K562 (cell line): ENCODE measurements at regions not wholly inside any gene's neighbourhood (a gene's known extent, or its start where the extent isn't known, plus 50 kb on each side); places are given as distances from the start of the nearest gene placed in this dataset.

Experiments
- ATAC-seq: fragments of 200-7000 bp; cut with Tn5 transposase; 3 replicates; pipeline ENCODE4 v1.9.1; 2020; ENCODE audit warnings: moderate library complexity
- BruUV-seq: library from RNA; stranded (reverse); fragments of 400-500 nt; replicated peaks from 2 replicates; lab custom pipeline; 2021; lab: Mats Ljungman, UMichigan
- CTCF ChIA-PET: fragments of 300-600 bp; formaldehyde crosslinking; extraction: SDS; loops from one replicate; lab custom pipeline; 2021; ENCODE audit warnings: low intra/inter-chr PET ratio; lab: Yijun Ruan, JAX
- POLR2A ChIA-PET: fragments of 300-600, 350-650 bp; sonication (Branson Sonifier 250); formaldehyde crosslinking; extraction: SDS; loops from one replicate; lab custom pipeline; 2021; ENCODE audit warnings: antibody characterized with exemption, inconsistent platforms; lab: Yijun Ruan, JAX
- DNase-seq, 4 experiments: peaks; one replicate each; pipeline versions ENCODE4 v3.0.0 to v3.0.0-alpha.2; 2011 to 2018; ENCODE audit warnings: low spot score in 3 of 4, mixed read lengths in 3 of 4; ENCODE audit errors: extremely low read depth in 1 of 4
- FAIRE-seq: peaks from 2 replicates; lab custom pipeline; 2011; peaks lifted over from hg19 to GRCh38; lab: Jason Lieb, UNC
- H2AFZ ChIP-seq: 2 replicates; pipeline ENCODE4 v1.6.0; 2011; ENCODE audit warnings: low read depth, low read length, control low read depth, inconsistent platforms
- H3K27ac ChIP-seq: fragments of 200-600 bp; 3 replicates; pipeline ENCODE4 v1.8.0; 2011; ENCODE audit warnings: low read depth, mild to moderate bottlenecking, control low read depth, inconsistent platforms, low read length, moderate library complexity, mixed read lengths; ENCODE audit errors: extremely low read depth
- H3K27me3 ChIP-seq, 2 experiments: fragments of 300-600 bp in 1 of 2; 2 replicates in 1 of 2; 3 replicates in 1 of 2; pipeline versions ENCODE4 v1.6.0 to v1.8.0; 2011; ENCODE audit warnings: inconsistent platforms in 2 of 2, low read length in 2 of 2, mild to moderate bottlenecking in 1 of 2, mixed read lengths in 1 of 2, moderate library complexity in 1 of 2; ENCODE audit not compliant: control insufficient read depth in 2 of 2, insufficient read depth in 2 of 2
- H3K36me3 ChIP-seq: fragments of 300-600 bp; 3 replicates; pipeline ENCODE4 v1.8.0; 2011; ENCODE audit warnings: mild to moderate bottlenecking, low read length, inconsistent platforms; ENCODE audit not compliant: control insufficient read depth, insufficient read depth
- H3K4me1 ChIP-seq, 2 experiments: fragments of 200-600 bp in 1 of 2; replicated peaks in 1 of 2; 2 replicates in 1 of 2; 3 replicates in 1 of 2; pipeline versions ENCODE4 v1.5.1 to v1.8.0; 2011; ENCODE audit warnings: inconsistent platforms in 2 of 2, low read length in 2 of 2, mild to moderate bottlenecking in 1 of 2, mixed read lengths in 1 of 2, moderate library complexity in 1 of 2; ENCODE audit not compliant: control insufficient read depth in 2 of 2, insufficient read depth in 2 of 2
- H3K4me2 ChIP-seq: 2 replicates; pipeline ENCODE4 v1.6.1; 2011; ENCODE audit warnings: low read length, control low read depth, inconsistent platforms, mixed read lengths; ENCODE audit not compliant: insufficient read depth
- H3K4me3 ChIP-seq: fragments of 200-600 bp; sonication (generic), shearing (Covaris generic); 2 replicates; pipeline ENCODE4 v1.5.1; 2016; ENCODE audit warnings: control low read depth, inconsistent platforms
- H3K79me2 ChIP-seq: fragments of 200-600 bp; 3 replicates; pipeline ENCODE4 v1.8.0; 2011; ENCODE audit warnings: low read length, inconsistent platforms; ENCODE audit not compliant: control insufficient read depth, insufficient read depth
- H3K9ac ChIP-seq, 2 experiments: 2 replicates each; pipeline versions ENCODE4 v1.6.0 to v1.6.1; 2011; ENCODE audit warnings: low read depth in 2 of 2, low read length in 2 of 2, control low read depth in 1 of 2, inconsistent platforms in 1 of 2, mild to moderate bottlenecking in 1 of 2, mixed read lengths in 1 of 2; ENCODE audit not compliant: insufficient read depth in 1 of 2
- H3K9me1 ChIP-seq: one replicate; pipeline ENCODE4 v1.6.0; 2011; ENCODE audit warnings: inconsistent platforms, mild to moderate bottlenecking, low read length, moderate library complexity; ENCODE audit not compliant: control insufficient read depth, insufficient read depth
- H3K9me3 ChIP-seq: replicated peaks from 2 replicates; pipeline ENCODE4 v1.5.1; 2011; ENCODE audit warnings: low read depth, low read length, inconsistent platforms; ENCODE audit not compliant: control insufficient read depth, insufficient read depth
- H4K20me1 ChIP-seq: replicated peaks from 2 replicates; pipeline ENCODE4 v1.6.1; 2011; ENCODE audit warnings: low read length, inconsistent platforms, mixed read lengths; ENCODE audit not compliant: control insufficient read depth, insufficient read depth
- KHSRP ChIP-seq: fragments of 450-650 bp; IDR thresholded peaks from 2 replicates; pipeline ENCODE4 v1.6.1; 2017
- PRMT5 ChIP-seq: sonication (generic); formaldehyde crosslinking; IDR thresholded peaks from 2 replicates; pipeline ENCODE4 v1.5.0; 2020; ENCODE audit warnings: missing genetic modification reagents
- RAD51 ChIP-seq: fragments of 450-650 bp; IDR thresholded peaks from 2 replicates; pipeline ENCODE4 v1.7.1; 2016; ENCODE audit warnings: low read depth, mild to moderate bottlenecking, borderline replicate concordance
- RBFOX2 ChIP-seq: fragments of 200-400 bp; formaldehyde crosslinking; IDR thresholded peaks from 2 replicates; pipeline ENCODE4 v1.6.1; 2017; ENCODE audit warnings: low read depth, mild to moderate bottlenecking, low read length, moderate library complexity
- ZNF644 ChIP-seq: fragments of 200-800 bp; sonication (Bioruptor generic); IDR thresholded peaks from 2 replicates; pipeline ENCODE4 v1.6.1; 2016; ENCODE audit warnings: low read depth, missing genetic modification characterization, missing compliant biosample characterization
- WGBS: fragments of 100-300 bp; shearing (Covaris generic); methylation state at CpG from one replicate; pipeline ENCODE4 v1.1.6; 2016; ENCODE audit warnings: low coverage, mixed read lengths; ENCODE audit not compliant: insufficient coverage; ENCODE audit errors: missing lambda C conversion rate; 5-methylcytosine and 5-hydroxymethylcytosine counted together
- in situ Hi-C: fragments of 300-500 bp; cut with MboI; formaldehyde crosslinking; loops from 4 replicates; pipeline ENCODE4 v1.15.0; 2018; ENCODE audit warnings: inconsistent platforms, mixed read lengths
- intact Hi-C: fragments of 100-400 bp; cut with micrococcal nuclease; formaldehyde crosslinking; loops from 2 replicates; pipeline ENCODE4 v1.14.2; 2022
- TF ChIP-seq, protein P1 (sequence below): IDR thresholded peaks from 2 replicates; pipeline ENCODE4 v1.6.1; 2011; ENCODE audit warnings: borderline replicate concordance, low read depth, mild to moderate bottlenecking, moderate library complexity, low read length; ENCODE audit not compliant: insufficient read depth, poor library complexity, severe bottlenecking
- TF ChIP-seq, protein P2 (sequence below): fragments of 250-450 bp; sonication (Bioruptor Pico); IDR thresholded peaks from 2 replicates; pipeline ENCODE4 v1.5.0; 2021
- TF ChIP-seq, protein P3 (sequence below): fragments of 450-650 bp; IDR thresholded peaks from 2 replicates; pipeline ENCODE4 v1.6.1; 2018; ENCODE audit not compliant: partially characterized antibody

DNA sequence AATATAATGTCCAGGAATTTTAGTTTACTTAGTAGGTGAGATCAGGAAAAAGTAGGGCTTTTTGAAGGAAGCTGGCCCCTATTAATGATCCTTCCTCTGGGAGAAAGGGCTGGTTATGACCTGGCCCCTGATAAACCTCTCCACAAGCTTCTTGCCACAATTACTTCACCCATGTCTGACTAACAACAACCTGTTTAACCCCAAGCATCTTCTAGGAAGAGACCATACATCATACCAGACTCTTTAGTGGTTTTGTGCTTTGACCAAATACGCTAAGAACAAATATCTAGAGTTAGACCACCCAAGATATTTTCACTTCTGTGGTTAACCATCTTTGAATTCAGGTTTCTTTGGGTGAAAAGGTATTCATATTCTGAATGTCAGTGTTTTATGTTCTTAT lies 174.0 kb upstream of the SLC27A6 start:
- no peaks in the 10 kb centered on the region for H3K9me3 ChIP-seq
- WGBS = 0% methylated on average over 1 of the region's 1 CpG
- H3K4me1 ChIP-seq = no peaks in the 10 kb centered on the region
- intact Hi-C loops (no loop called here), in situ Hi-C loops (no loop called here)
- CTCF ChIA-PET = no interaction called here
- DNase-seq (no peak), ATAC-seq (no peak), FAIRE-seq (no peak)
- H3K9me1 ChIP-seq = no peaks in the 10 kb centered on the region
- H3K79me2 ChIP-seq = no peaks in the 10 kb centered on the region
- TF ChIP-seq RAD51 (no peak), ZNF644 (tag) (no peak), KHSRP (no peak), RBFOX2 (no peak), PRMT5 (CRISPR knock-in tag) (no peak)
- TF ChIP-seq, protein P1, sequence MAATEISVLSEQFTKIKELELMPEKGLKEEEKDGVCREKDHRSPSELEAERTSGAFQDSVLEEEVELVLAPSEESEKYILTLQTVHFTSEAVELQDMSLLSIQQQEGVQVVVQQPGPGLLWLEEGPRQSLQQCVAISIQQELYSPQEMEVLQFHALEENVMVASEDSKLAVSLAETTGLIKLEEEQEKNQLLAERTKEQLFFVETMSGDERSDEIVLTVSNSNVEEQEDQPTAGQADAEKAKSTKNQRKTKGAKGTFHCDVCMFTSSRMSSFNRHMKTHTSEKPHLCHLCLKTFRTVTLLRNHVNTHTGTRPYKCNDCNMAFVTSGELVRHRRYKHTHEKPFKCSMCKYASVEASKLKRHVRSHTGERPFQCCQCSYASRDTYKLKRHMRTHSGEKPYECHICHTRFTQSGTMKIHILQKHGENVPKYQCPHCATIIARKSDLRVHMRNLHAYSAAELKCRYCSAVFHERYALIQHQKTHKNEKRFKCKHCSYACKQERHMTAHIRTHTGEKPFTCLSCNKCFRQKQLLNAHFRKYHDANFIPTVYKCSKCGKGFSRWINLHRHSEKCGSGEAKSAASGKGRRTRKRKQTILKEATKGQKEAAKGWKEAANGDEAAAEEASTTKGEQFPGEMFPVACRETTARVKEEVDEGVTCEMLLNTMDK = no peak
- TF ChIP-seq, protein P2, sequence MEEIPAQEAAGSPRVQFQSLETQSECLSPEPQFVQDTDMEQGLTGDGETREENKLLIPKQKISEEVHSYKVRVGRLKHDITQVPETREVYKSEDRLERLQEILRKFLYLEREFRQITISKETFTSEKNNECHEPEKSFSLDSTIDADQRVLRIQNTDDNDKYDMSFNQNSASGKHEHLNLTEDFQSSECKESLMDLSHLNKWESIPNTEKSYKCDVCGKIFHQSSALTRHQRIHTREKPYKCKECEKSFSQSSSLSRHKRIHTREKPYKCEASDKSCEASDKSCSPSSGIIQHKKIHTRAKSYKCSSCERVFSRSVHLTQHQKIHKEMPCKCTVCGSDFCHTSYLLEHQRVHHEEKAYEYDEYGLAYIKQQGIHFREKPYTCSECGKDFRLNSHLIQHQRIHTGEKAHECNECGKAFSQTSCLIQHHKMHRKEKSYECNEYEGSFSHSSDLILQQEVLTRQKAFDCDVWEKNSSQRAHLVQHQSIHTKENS (CRISPR knock-in tag) = no peak
- TF ChIP-seq, protein P3, sequence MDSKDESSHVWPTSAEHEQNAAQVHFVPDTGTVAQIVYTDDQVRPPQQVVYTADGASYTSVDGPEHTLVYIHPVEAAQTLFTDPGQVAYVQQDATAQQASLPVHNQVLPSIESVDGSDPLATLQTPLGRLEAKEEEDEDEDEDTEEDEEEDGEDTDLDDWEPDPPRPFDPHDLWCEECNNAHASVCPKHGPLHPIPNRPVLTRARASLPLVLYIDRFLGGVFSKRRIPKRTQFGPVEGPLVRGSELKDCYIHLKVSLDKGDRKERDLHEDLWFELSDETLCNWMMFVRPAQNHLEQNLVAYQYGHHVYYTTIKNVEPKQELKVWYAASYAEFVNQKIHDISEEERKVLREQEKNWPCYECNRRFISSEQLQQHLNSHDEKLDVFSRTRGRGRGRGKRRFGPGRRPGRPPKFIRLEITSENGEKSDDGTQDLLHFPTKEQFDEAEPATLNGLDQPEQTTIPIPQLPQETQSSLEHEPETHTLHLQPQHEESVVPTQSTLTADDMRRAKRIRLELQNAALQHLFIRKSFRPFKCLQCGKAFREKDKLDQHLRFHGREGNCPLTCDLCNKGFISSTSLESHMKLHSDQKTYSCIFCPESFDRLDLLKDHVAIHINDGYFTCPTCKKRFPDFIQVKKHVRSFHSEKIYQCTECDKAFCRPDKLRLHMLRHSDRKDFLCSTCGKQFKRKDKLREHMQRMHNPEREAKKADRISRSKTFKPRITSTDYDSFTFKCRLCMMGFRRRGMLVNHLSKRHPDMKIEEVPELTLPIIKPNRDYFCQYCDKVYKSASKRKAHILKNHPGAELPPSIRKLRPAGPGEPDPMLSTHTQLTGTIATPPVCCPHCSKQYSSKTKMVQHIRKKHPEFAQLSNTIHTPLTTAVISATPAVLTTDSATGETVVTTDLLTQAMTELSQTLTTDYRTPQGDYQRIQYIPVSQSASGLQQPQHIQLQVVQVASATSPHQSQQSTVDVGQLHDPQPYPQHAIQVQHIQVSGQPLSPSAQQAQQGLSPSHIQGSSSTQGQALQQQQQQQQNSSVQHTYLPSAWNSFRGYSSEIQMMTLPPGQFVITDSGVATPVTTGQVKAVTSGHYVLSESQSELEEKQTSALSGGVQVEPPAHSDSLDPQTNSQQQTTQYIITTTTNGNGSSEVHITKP = no peak
- POLR2A ChIA-PET = no interaction called here
- H3K9ac ChIP-seq = no peak overlapping the region
- H3K36me3 ChIP-seq = no peaks in the 10 kb centered on the region
- H2AFZ ChIP-seq = no peak overlapping the region
- BruUV-seq = no TSS peak
- H4K20me1 ChIP-seq = no peaks in the 10 kb centered on the region
- H3K27ac ChIP-seq = no peak overlapping the region
- H3K4me2 ChIP-seq = no peak overlapping the region
- H3K4me3 ChIP-seq = no peak overlapping the region
- H3K27me3 ChIP-seq = no peaks in the 10 kb centered on the region
